K562 (cell line): ENCODE measurements at regions not wholly inside any gene's neighbourhood (a gene's known extent, or its start where the extent isn't known, plus 50 kb on each side); places are given as distances from the start of the nearest gene placed in this dataset.

Source experiments
- E2F8 ChIP-seq: fragments of 450-650 bp; IDR thresholded peaks from 2 replicates; pipeline ENCODE4 v1.7.1; 2018; ENCODE audit warnings: mild to moderate bottlenecking, low read depth; ENCODE audit not compliant: partially characterized antibody
- FOSL1 ChIP-seq: fragments of 200-800 bp; sonication (Bioruptor generic); conservative IDR thresholded peaks from 2 replicates; pipeline ENCODE4 v1.6.1; 2016; ENCODE audit warnings: missing genetic modification characterization, missing compliant biosample characterization
- PRDM10 ChIP-seq: fragments of 450-650 bp; IDR thresholded peaks from 2 replicates; pipeline ENCODE4 v1.6.1; 2018; ENCODE audit not compliant: partially characterized antibody
- ZNF75A ChIP-seq: fragments of 450-650 bp; formaldehyde crosslinking; IDR thresholded peaks from 2 replicates; pipeline ENCODE4 v1.4.0; 2020; ENCODE audit warnings: mild to moderate bottlenecking

- TF ChIP-seq PRDM10 (no peak), E2F8 (no peak), FOSL1 (tag) (no peak), ZNF75A (CRISPR knock-in tag) (no peak)
- TF ChIP-seq, all 486 proteins: peak for 0
Observed at GRCh38 chr3:127393131-127393820, 105.4 kb upstream of the PRR20G start (continued).
